ENCODE measurements at regions not wholly inside any gene's neighbourhood (a gene's known extent, or its start where the extent isn't known, plus 50 kb on each side); places are given as distances from the start of the nearest gene placed in this dataset.

- no peak overlapping the region for H3K27ac ChIP-seq
- WGBS, 2 donors (ENCODE audit: low coverage in 1 of 2): 79 to 83% methylated on average over 4 of the region's 4 CpGs
- no peak for TF ChIP-seq POLR2A (IDR thresholded peaks at IDR 0.05)
- no peak for TF ChIP-seq EP300 (IDR thresholded peaks at IDR 0.05)
- no peak for TF ChIP-seq CTCF (IDR thresholded peaks at IDR 0.05)
- TF ChIP-seq POLR2AphosphoS5 (IDR thresholded peaks at IDR 0.05): no peak
- ATAC-seq: no peak
- H3K4me1 ChIP-seq: no peaks in the 10 kb centered on the region
- no peaks in the 10 kb centered on the region for H3K9me3 ChIP-seq
- H3K4me3 ChIP-seq: no peak overlapping the region
- no peaks in the 10 kb centered on the region for H3K36me3 ChIP-seq
- no peaks in the 10 kb centered on the region for H3K27me3 ChIP-seq
These were observed 61.6 kb downstream of the CCR1 start for GRCh38 chr3:46146548-46146947.

GRCh38 chr3:46146021-46146420 lies 62.1 kb downstream of the CCR1 start:
- ATAC-seq: no peak

GRCh38 chr3:46145147-46145546 lies 63.0 kb downstream of the CCR1 start:
- no peak for TF ChIP-seq CTCF (IDR thresholded peaks at IDR 0.05)
- TF ChIP-seq EP300 (IDR thresholded peaks at IDR 0.05): no peak
- TF ChIP-seq POLR2AphosphoS5 (IDR thresholded peaks at IDR 0.05): peak; percentile 49
- TF ChIP-seq POLR2A (IDR thresholded peaks at IDR 0.05): no peak
- no peak for ATAC-seq

More at GRCh38 chr3:46146021-46146420, 62.1 kb downstream of the CCR1 start:
- Histone ChIP-seq H3K9me3 (no peaks in the 10 kb centered on the region), H3K36me3 (no peaks in the 10 kb centered on the region), H3K27me3 (no peaks in the 10 kb centered on the region), H3K4me3 (no peak overlapping the region), H3K4me1 (no peaks in the 10 kb centered on the region), H3K27ac (no peak overlapping the region)
- TF ChIP-seq POLR2AphosphoS5 (IDR thresholded peaks at IDR 0.05): no peak
- no peak for TF ChIP-seq CTCF (IDR thresholded peaks at IDR 0.05)
- no peak for TF ChIP-seq EP300 (IDR thresholded peaks at IDR 0.05)
- TF ChIP-seq POLR2A (IDR thresholded peaks at IDR 0.05): no peak
- WGBS, 2 donors (ENCODE audit: low coverage in 1 of 2): 63% methylated on average over 1 of the region's 2 CpGs; no CpG with 5 or more reads in 1 of the 2 donors

GRCh38 chr3:46143951-46144473 lies 64.1 kb downstream of the CCR1 start:
- H3K27ac ChIP-seq: no peak overlapping the region
- no peaks in the 10 kb centered on the region for H3K36me3 ChIP-seq
- H3K4me1 ChIP-seq: no peaks in the 10 kb centered on the region
- no peak overlapping the region for H3K4me3 ChIP-seq
- WGBS, 2 donors (ENCODE audit: low coverage in 1 of 2): 50 to 71% methylated on average over 1 to 4 of the region's 4 CpGs
- no peaks in the 10 kb centered on the region for H3K9me3 ChIP-seq
- H3K27me3 ChIP-seq: no peaks in the 10 kb centered on the region
- peak; percentile 39 for ATAC-seq
- TF ChIP-seq EP300 (IDR thresholded peaks at IDR 0.05) (no peak), CTCF (IDR thresholded peaks at IDR 0.05) (no peak), POLR2AphosphoS5 (IDR thresholded peaks at IDR 0.05) (no peak), POLR2A (IDR thresholded peaks at IDR 0.05) (no peak)

More at GRCh38 chr3:46145147-46145546, 63.0 kb downstream of the CCR1 start:
- Histone ChIP-seq H3K4me3 (no peak overlapping the region), H3K9me3 (no peaks in the 10 kb centered on the region), H3K36me3 (no peaks in the 10 kb centered on the region), H3K27me3 (no peaks in the 10 kb centered on the region), H3K4me1 (no peaks in the 10 kb centered on the region), H3K27ac (no peak overlapping the region)
- WGBS, 2 donors (ENCODE audit: low coverage in 1 of 2): 60 to 100% methylated on average over 1 of the region's 1 CpG

- no peak overlapping the region for H3K27ac ChIP-seq
- ATAC-seq: no peak
- TF ChIP-seq CTCF (IDR thresholded peaks at IDR 0.05): no peak
- TF ChIP-seq POLR2AphosphoS5 (IDR thresholded peaks at IDR 0.05): no peak
- TF ChIP-seq EP300 (IDR thresholded peaks at IDR 0.05): no peak
- TF ChIP-seq POLR2A (IDR thresholded peaks at IDR 0.05): no peak
- H3K4me3 ChIP-seq: no peak overlapping the region
- WGBS, 2 donors (ENCODE audit: low coverage in 1 of 2): 71% methylated on average over 3 to 5 of the region's 9 CpGs
- no peaks in the 10 kb centered on the region for H3K27me3 ChIP-seq
- H3K36me3 ChIP-seq: no peaks in the 10 kb centered on the region
- H3K9me3 ChIP-seq: no peaks in the 10 kb centered on the region
- H3K4me1 ChIP-seq: no peaks in the 10 kb centered on the region
These were observed 66.3 kb downstream of the CCR1 start for GRCh38 chr3:46141813-46142212.

Data from gastroesophageal sphincter (tissue), 4 donors.